Stomach (tissue), 4 donors: ENCODE measurements at regions not wholly inside any gene's neighbourhood (a gene's known extent, or its start where the extent isn't known, plus 50 kb on each side); places are given as distances from the start of the nearest gene placed in this dataset.

Experiments
- CTCF ChIP-seq, 7 experiments: fragments of 450-650 bp in 4 of 7; fragments of 200-600 bp in 3 of 7; sonication (generic) in 3 of 7; IDR thresholded peaks; one replicate each; pipeline ENCODE4 v1.5.1; 2016 to 2019; ENCODE audit warnings: antibody characterized with exemption in 7 of 7, control low read depth in 2 of 7, mild to moderate bottlenecking in 1 of 7
- EP300 ChIP-seq: sonication (generic); formaldehyde crosslinking; IDR thresholded peaks from one replicate; pipeline ENCODE4 v1.6.1; 2017; ENCODE audit warnings: antibody characterized with exemption
- POLR2A ChIP-seq, 4 donors: fragments of 450-650 bp; IDR thresholded peaks; one replicate each; pipeline ENCODE4 v1.6.1; 2016; ENCODE audit warnings: antibody characterized with exemption in 4 of 4, control low read depth in 2 of 4, mild to moderate bottlenecking in 1 of 4, moderate library complexity in 1 of 4
- POLR2AphosphoS5 ChIP-seq, 3 donors: sonication (generic); formaldehyde crosslinking; IDR thresholded peaks; one replicate each; pipeline ENCODE4 v1.6.1; 2016; ENCODE audit warnings: antibody characterized with exemption in 3 of 3

GRCh38 chr10:43706166-43706565, 57.5 kb upstream of the ZNF32 start:
- TF ChIP-seq CTCF (IDR thresholded peaks at IDR 0.05) (no peak), EP300 (no peak), POLR2A (IDR thresholded peaks at IDR 0.05) (no peak), POLR2AphosphoS5 (IDR thresholded peaks at IDR 0.05) (no peak)
